ENCODE measurements at regions not wholly inside any gene's neighbourhood (a gene's known extent, or its start where the extent isn't known, plus 50 kb on each side); places are given as distances from the start of the nearest gene placed in this dataset.
A peak's percentile ranks its signal among the peaks of the same experiment; 100 is the strongest.
"Not testable (repeated sequence)": the region's sequence is repeated elsewhere in the genome, so short reads cannot be mapped to it uniquely, and the experiment has no call there.

- peaks cover 4% of the 10 kb centered on the region for H3K27me3 Mint-ChIP-seq
- no peaks in the 10 kb centered on the region for H3K9me3 Mint-ChIP-seq
- no peak for DNase-seq (ENCODE audit: low spot score in 2 of 2)
- H3K27ac Mint-ChIP-seq = no peak overlapping the region
- ATAC-seq (ENCODE audit: low read depth) = no peak
- H3K4me3 Mint-ChIP-seq = no peak overlapping the region
- H3K36me3 Mint-ChIP-seq = no peaks in the 10 kb centered on the region
- H3K4me1 Mint-ChIP-seq = no peaks in the 10 kb centered on the region
These were observed 242.2 kb upstream of the RREB1 start for GRCh38 chr6:6865611-6866010.

- ATAC-seq (ENCODE audit: low read depth) (no peak), DNase-seq (ENCODE audit: low spot score in 2 of 2) (no peak)
- H3K27ac Mint-ChIP-seq = no peak overlapping the region
- no peak overlapping the region for H3K4me3 Mint-ChIP-seq
- no peaks in the 10 kb centered on the region for H3K36me3 Mint-ChIP-seq
- no peaks in the 10 kb centered on the region for H3K9me3 Mint-ChIP-seq
- H3K27me3 Mint-ChIP-seq = peaks cover 4% of the 10 kb centered on the region
- no peaks in the 10 kb centered on the region for H3K4me1 Mint-ChIP-seq
These were observed 240.9 kb upstream of the RREB1 start for GRCh38 chr6:6866656-6867403.

- no peaks in the 10 kb centered on the region for H3K4me1 Mint-ChIP-seq
These were observed 240.4 kb upstream of the RREB1 start for GRCh38 chr6:6867404-6867799.

GRCh38 chr6:6869094-6869493 is 238.7 kb upstream of the RREB1 start:
- H3K27ac Mint-ChIP-seq = no peak overlapping the region
- no peak for ATAC-seq (ENCODE audit: low read depth)
- H3K27me3 Mint-ChIP-seq = peaks cover 4% of the 10 kb centered on the region
- no peaks in the 10 kb centered on the region for H3K4me1 Mint-ChIP-seq
- no peak overlapping the region for H3K4me3 Mint-ChIP-seq
- H3K9me3 Mint-ChIP-seq = no peaks in the 10 kb centered on the region
- DNase-seq (ENCODE audit: low spot score in 2 of 2) = no peak
- H3K36me3 Mint-ChIP-seq = no peaks in the 10 kb centered on the region

More at GRCh38 chr6:6867404-6867799, 240.4 kb upstream of the RREB1 start:
- H3K27ac Mint-ChIP-seq = no peak overlapping the region
- no peaks in the 10 kb centered on the region for H3K36me3 Mint-ChIP-seq
- ATAC-seq (ENCODE audit: low read depth) = no peak
- H3K9me3 Mint-ChIP-seq = no peaks in the 10 kb centered on the region
- no peak for DNase-seq (ENCODE audit: low spot score in 2 of 2)
- peaks cover 4% of the 10 kb centered on the region for H3K27me3 Mint-ChIP-seq
- H3K4me3 Mint-ChIP-seq = no peak overlapping the region

DNA sequence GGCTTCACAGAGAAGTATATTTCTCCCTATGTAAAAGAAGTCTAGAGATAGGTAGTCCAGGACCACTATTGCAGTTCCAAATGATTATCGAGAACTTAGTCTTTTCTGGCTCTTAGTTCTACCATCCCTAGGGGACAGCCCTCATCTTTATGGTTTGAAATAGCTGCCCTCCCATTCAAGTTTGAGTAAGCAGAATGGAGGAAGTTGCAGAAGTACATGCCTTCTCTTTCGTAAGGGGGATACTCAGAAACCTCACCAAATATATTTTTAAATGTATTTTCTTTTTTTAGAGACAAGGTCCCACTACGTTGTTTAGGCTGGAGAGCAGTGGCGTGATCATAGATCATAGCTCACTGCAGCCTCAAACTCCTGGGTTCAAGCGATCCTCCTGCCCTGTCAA is 236.8 kb upstream of the RREB1 start:
- Mint-ChIP-seq H3K9me3 (no peaks in the 10 kb centered on the region), H3K4me1 (no peaks in the 10 kb centered on the region), H3K36me3 (no peaks in the 10 kb centered on the region), H3K27me3 (peaks cover 3% of the 10 kb centered on the region), H3K27ac (no peak overlapping the region), H3K4me3 (no peak overlapping the region)
- ATAC-seq (ENCODE audit: low read depth) = no peak
- no peak for DNase-seq (ENCODE audit: low spot score in 2 of 2)

DNA sequence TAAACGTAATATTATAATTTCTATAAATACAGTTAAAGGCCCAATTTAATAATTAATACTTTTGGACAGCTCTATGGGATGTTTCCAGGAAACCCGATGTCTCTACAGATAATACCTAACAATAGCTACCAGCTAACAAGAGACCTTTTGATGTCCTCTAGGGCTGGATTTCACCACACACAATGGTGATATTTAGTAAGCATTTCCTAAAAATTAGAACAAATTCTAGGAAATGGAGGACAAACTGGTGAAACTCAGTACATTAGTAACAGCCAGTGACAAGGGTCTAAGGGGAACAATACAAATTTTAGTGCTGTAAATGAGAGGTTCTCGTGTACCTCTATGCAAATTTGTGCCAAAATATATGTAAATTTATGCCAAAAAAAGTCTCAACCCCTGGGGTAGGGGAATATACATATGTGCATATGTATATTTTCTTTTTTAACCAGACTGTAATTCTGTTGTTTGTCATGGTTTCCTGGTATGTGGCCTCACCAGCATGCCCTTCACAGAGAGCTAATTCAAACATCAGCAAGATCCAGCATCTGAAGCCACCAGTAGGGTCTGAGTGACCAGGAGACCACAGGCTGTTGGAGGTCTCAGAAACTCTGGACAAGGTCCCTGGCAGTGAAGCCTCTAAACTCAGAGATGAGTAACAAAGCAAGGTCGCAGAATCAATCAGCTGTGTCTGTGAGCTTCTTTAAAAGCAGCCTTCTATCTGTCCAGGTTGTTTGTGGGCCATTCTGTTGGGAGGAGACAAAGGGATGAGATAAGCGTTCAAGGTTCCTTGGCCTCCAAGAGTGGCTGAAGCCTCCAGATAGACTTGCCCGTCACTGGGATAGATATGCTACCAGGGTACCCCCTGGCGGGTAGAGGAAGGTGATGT is 235.1 kb upstream of the RREB1 start:
- H3K9me3 Mint-ChIP-seq = no peaks in the 10 kb centered on the region

GRCh38 chr6:6873778-6874177 is 234.0 kb upstream of the RREB1 start:
- ATAC-seq (ENCODE audit: low read depth) (no peak), DNase-seq (ENCODE audit: low spot score in 2 of 2) (no peak)
- H3K36me3 Mint-ChIP-seq = no peaks in the 10 kb centered on the region
- H3K4me1 Mint-ChIP-seq = no peaks in the 10 kb centered on the region
- no peak overlapping the region for H3K4me3 Mint-ChIP-seq
- H3K27ac Mint-ChIP-seq = no peak overlapping the region
- peaks cover 4% of the 10 kb centered on the region for H3K27me3 Mint-ChIP-seq
- H3K9me3 Mint-ChIP-seq = no peaks in the 10 kb centered on the region

More for the DNA sequence above, 235.1 kb upstream of the RREB1 start:
- ATAC-seq (ENCODE audit: low read depth) (no peak), DNase-seq (ENCODE audit: low spot score in 2 of 2) (no peak)
- H3K4me3 Mint-ChIP-seq = no peak overlapping the region
- H3K27me3 Mint-ChIP-seq = peaks cover 4% of the 10 kb centered on the region
- no peak overlapping the region for H3K27ac Mint-ChIP-seq
- no peaks in the 10 kb centered on the region for H3K36me3 Mint-ChIP-seq
- no peaks in the 10 kb centered on the region for H3K4me1 Mint-ChIP-seq

DNA sequence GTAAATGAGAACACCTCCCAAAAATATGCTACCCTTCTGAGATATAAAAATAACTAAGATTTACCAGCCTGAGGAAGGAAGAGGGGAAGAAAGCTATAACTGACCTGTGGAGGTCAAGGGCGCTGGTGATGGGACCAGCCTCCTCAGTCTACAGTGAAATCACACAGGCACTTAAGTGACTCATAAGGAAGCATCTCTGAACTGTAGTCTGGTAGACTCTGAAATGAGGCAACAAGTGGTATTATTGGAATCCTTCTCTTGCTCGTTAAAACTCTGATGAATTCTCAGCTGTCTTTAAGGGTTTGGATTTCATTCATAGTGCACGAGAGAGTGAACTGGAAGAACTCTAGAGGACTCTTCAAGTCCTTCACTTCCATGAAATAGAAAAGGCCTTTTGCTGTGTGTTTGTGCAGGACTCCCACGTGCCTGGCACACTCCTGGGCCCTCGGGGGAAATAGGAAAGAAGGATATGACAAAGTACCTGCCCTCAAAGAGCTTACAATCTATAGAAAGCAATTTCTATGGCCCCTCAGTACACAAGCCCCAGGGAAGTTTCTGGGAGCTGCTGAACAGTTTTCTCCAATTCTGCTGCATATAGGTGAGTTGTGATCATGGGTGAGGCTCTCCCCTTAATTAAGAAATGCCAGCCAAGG is 231.8 kb upstream of the RREB1 start:
- Mint-ChIP-seq H3K36me3 (no peaks in the 10 kb centered on the region), H3K9me3 (no peaks in the 10 kb centered on the region), H3K4me1 (peaks cover 9% of the 10 kb centered on the region), H3K27ac (no peak overlapping the region), H3K4me3 (no peak overlapping the region), H3K27me3 (peaks cover 2% of the 10 kb centered on the region)
- DNase-seq (ENCODE audit: low spot score in 2 of 2) (no peak), ATAC-seq (ENCODE audit: low read depth) (no peak)

DNA sequence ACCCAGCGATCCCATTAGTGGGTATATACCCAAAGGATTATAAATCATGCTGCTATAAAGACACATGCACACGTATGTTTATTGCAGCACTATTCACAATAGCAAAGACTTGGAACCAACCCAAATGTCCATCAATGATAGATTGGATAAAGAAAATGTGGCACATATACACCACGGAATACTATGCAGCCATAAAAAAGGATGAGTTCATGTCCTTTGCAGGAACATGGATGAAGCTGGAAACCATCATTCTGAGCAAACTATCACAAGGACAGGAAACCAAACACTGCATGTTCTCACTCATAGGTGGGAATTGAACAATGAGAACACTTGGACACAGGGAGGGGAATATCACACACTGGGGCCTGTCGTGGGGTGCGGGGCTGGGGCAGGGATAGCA is 230.0 kb upstream of the RREB1 start:
- ATAC-seq (ENCODE audit: low read depth); H3K36me3 Mint-ChIP-seq; DNase-seq (ENCODE audit: low spot score in 2 of 2); H3K9me3 Mint-ChIP-seq; H3K27me3 Mint-ChIP-seq; H3K4me1 Mint-ChIP-seq; H3K27ac Mint-ChIP-seq; H3K4me3 Mint-ChIP-seq: not testable (repeated sequence)

- ATAC-seq (ENCODE audit: low read depth) = no peak
- no peak for DNase-seq (ENCODE audit: low spot score in 2 of 2)
- Mint-ChIP-seq H3K4me1 (peaks cover 9% of the 10 kb centered on the region), H3K27me3 (peaks cover 2% of the 10 kb centered on the region), H3K9me3 (no peaks in the 10 kb centered on the region), H3K27ac (peak overlapping the region; percentile 53), H3K36me3 (no peaks in the 10 kb centered on the region), H3K4me3 (no peak overlapping the region)
These were observed 228.7 kb upstream of the RREB1 start for GRCh38 chr6:6878887-6879585.

GRCh38 chr6:6879586-6879974 is 228.2 kb upstream of the RREB1 start:
- H3K27ac Mint-ChIP-seq = peak overlapping the region; percentile 53
- not testable (repeated sequence) for H3K4me1 Mint-ChIP-seq; H3K27me3 Mint-ChIP-seq; DNase-seq (ENCODE audit: low spot score in 2 of 2); H3K9me3 Mint-ChIP-seq; H3K4me3 Mint-ChIP-seq; H3K36me3 Mint-ChIP-seq; ATAC-seq (ENCODE audit: low read depth)

GRCh38 chr6:6880745-6881437 is 226.9 kb upstream of the RREB1 start:
- no peak overlapping the region for H3K27ac Mint-ChIP-seq
- peaks cover 2% of the 10 kb centered on the region for H3K27me3 Mint-ChIP-seq
- no peak for ATAC-seq (ENCODE audit: low read depth)
- H3K4me3 Mint-ChIP-seq = no peak overlapping the region
- H3K9me3 Mint-ChIP-seq = no peaks in the 10 kb centered on the region
- no peak for DNase-seq (ENCODE audit: low spot score in 2 of 2)
- H3K4me1 Mint-ChIP-seq = peaks cover 9% of the 10 kb centered on the region
- H3K36me3 Mint-ChIP-seq = no peaks in the 10 kb centered on the region

DNA sequence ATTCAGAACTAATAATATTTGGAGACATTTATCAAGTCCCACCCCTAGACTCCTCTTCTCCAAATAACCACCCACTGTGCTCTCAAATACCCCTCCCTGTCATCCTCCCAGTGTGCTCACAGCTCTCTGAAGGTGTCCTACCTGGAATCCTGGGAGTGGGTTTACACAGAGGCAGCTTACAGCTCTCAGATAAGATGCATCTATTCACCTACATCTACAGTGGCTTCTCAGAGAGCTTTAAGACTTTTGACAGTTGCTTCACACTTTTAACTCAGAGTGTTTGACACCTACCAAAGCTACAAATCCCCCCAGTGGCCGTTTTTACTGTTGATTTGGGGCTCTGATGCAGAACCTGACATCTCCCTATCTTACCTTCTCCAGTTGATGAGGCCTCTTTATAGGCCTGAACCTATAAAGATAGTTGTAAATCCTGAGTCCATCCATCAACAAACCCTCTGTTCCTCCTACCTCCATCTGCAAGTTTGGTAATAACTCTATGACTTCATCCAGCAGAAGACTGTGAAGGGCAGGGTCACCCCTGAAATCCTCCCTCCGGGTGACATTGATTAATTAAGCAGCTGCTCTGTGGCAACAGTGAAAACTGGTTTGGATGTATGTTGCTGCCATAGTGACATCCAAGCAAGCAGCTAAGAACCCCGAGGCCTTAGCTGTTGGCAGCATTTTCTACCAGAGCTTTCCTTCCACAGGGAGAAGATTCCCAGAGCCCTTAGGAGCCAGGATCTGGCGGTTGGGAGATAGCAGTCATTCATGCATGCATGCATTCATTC is 226.1 kb upstream of the RREB1 start:
- Mint-ChIP-seq H3K4me1 (peaks cover 9% of the 10 kb centered on the region), H3K27ac (no peak overlapping the region)
- ATAC-seq (ENCODE audit: low read depth) = no peak

More for the DNA sequence above, 226.1 kb upstream of the RREB1 start:
- DNase-seq (ENCODE audit: low spot score in 2 of 2) = no peak
- Mint-ChIP-seq H3K4me3 (no peak overlapping the region), H3K9me3 (no peaks in the 10 kb centered on the region), H3K36me3 (no peaks in the 10 kb centered on the region), H3K27me3 (no peaks in the 10 kb centered on the region)

Data from memory B cell (primary cell).